ENCODE measurements at regions not wholly inside any gene's neighbourhood (a gene's known extent, or its start where the extent isn't known, plus 50 kb on each side); places are given as distances from the start of the nearest gene placed in this dataset.

GRCh38 chr1:224791362-224791941, 138.0 kb upstream of the DNAH14 start:
- intact Hi-C loops (cut with DNase I): no loop called here

GRCh38 chr1:224795591-224795990, 133.9 kb upstream of the DNAH14 start:
- 50 to 66% (median 64%) methylated on average over 2 of the region's 2 CpGs for WGBS, 3 donors
- no peak for ATAC-seq
- no peak for TF ChIP-seq CTCF (IDR thresholded peaks at IDR 0.05)

More at GRCh38 chr1:224791362-224791941, 138.0 kb upstream of the DNAH14 start:
- no peak for TF ChIP-seq CTCF (IDR thresholded peaks at IDR 0.05)
- H3K4me1 ChIP-seq: no peaks in the 10 kb centered on the region
- no peaks in the 10 kb centered on the region for H3K36me3 ChIP-seq (ENCODE audit: insufficient read depth in 1 of 2, low read depth in 1 of 2)
- H3K27ac ChIP-seq: no peak overlapping the region
- no peaks in the 10 kb centered on the region for H3K27me3 ChIP-seq (ENCODE audit: insufficient read depth in 3 of 3, low read length in 2 of 3)
- no peak overlapping the region for H3K4me3 ChIP-seq
- DNase-seq (no peak), ATAC-seq (no peak)
- H3K9me3 ChIP-seq: no peaks in the 10 kb centered on the region
- WGBS, 3 donors: 79 to 89% (median 79%) methylated on average over 4 of the region's 4 CpGs

GRCh38 chr1:224799083-224799482, 130.4 kb upstream of the DNAH14 start:
- 70 to 73% (median 72%) methylated on average over 3 of the region's 3 CpGs for WGBS, 3 donors
- Histone ChIP-seq H3K4me3 (no peak overlapping the region), H3K4me1 (no peaks in the 10 kb centered on the region), H3K27me3 (ENCODE audit: insufficient read depth in 3 of 3, low read length in 2 of 3) (no peaks in the 10 kb centered on the region), H3K36me3 (ENCODE audit: insufficient read depth in 1 of 2, low read depth in 1 of 2) (no peaks in the 10 kb centered on the region), H3K27ac (no peak overlapping the region), H3K9me3 (no peaks in the 10 kb centered on the region)
- intact Hi-C loops (cut with DNase I): no loop called here
- DNase-seq (no peak), ATAC-seq (no peak)
- no peak for TF ChIP-seq CTCF (IDR thresholded peaks at IDR 0.05)

More at GRCh38 chr1:224795591-224795990, 133.9 kb upstream of the DNAH14 start:
- Histone ChIP-seq H3K4me3 (no peak overlapping the region), H3K9me3 (no peaks in the 10 kb centered on the region), H3K27me3 (ENCODE audit: insufficient read depth in 3 of 3, low read length in 2 of 3) (no peaks in the 10 kb centered on the region), H3K27ac (no peak overlapping the region), H3K36me3 (ENCODE audit: insufficient read depth in 1 of 2, low read depth in 1 of 2) (no peaks in the 10 kb centered on the region), H3K4me1 (no peaks in the 10 kb centered on the region)
- intact Hi-C loops (cut with DNase I): no loop called here
- DNase-seq: no peak

GRCh38 chr1:224800486-224801119, 128.9 kb upstream of the DNAH14 start:
- 46 to 50% (median 47%) methylated on average over 8 of the region's 8 CpGs for WGBS, 3 donors
- TF ChIP-seq CTCF (IDR thresholded peaks at IDR 0.05): no peak
- ATAC-seq (no peak), DNase-seq (no peak)
- H3K36me3 ChIP-seq (ENCODE audit: insufficient read depth in 1 of 2, low read depth in 1 of 2): no peaks in the 10 kb centered on the region
- intact Hi-C loops (cut with DNase I): no loop called here
- no peak overlapping the region for H3K27ac ChIP-seq
- no peaks in the 10 kb centered on the region for H3K4me1 ChIP-seq
- H3K27me3 ChIP-seq (ENCODE audit: insufficient read depth in 3 of 3, low read length in 2 of 3): no peaks in the 10 kb centered on the region
- H3K9me3 ChIP-seq: no peaks in the 10 kb centered on the region
- no peak overlapping the region for H3K4me3 ChIP-seq

All from psoas muscle (tissue), 7 donors.